Activated CD8-positive, alpha-beta T cell treated with anti-CD3 and anti-CD28 coated beads, Interleukin-2, amount 10 ng/mL, durations not matched to agents 7 days and 5 days (primary cell): ENCODE measurements at regions not wholly inside any gene's neighbourhood (a gene's known extent, or its start where the extent isn't known, plus 50 kb on each side); places are given as distances from the start of the nearest gene placed in this dataset.
A peak's percentile ranks its signal among the peaks of the same experiment; 100 is the strongest.

Experiments used
- ATAC-seq: fragments of 150-1000 bp; cut with Tn5 transposase; one replicate; pipeline ENCODE4 v1.10.0; 2021; ENCODE audit warnings: moderate library complexity
- CTCF ChIA-PET: fragments of 350-600 bp; sonication (Branson Sonifier 250); formaldehyde crosslinking; loops from one replicate; lab custom pipeline; 2021; ENCODE audit warnings: antibody characterized with exemption; lab: Charles Lee
- POLR2A ChIA-PET: fragments of 350-600 bp; sonication (Branson Sonifier 250); formaldehyde crosslinking; loops from one replicate; lab custom pipeline; 2021; ENCODE audit warnings: antibody characterized with exemption; lab: Charles Lee
- DNase-seq: peaks from one replicate; pipeline ENCODE4 v3.0.0-alpha.2; 2020
- H3K27ac Mint-ChIP-seq: one replicate; pipeline ENCODE4 v1.8.0; 2021; ENCODE audit warnings: mild to moderate bottlenecking, mixed read lengths
- H3K27me3 Mint-ChIP-seq: one replicate; pipeline ENCODE4 v1.8.0; 2021; ENCODE audit warnings: low read depth, mixed read lengths
- H3K36me3 Mint-ChIP-seq: one replicate; pipeline ENCODE4 v1.8.0; 2021; ENCODE audit warnings: low read depth, mixed read lengths
- H3K4me1 Mint-ChIP-seq: one replicate; pipeline ENCODE4 v1.8.0; 2021; ENCODE audit warnings: low read depth, mixed read lengths
- H3K4me3 Mint-ChIP-seq: one replicate; pipeline ENCODE4 v1.8.0; 2021; ENCODE audit warnings: mild to moderate bottlenecking, mixed read lengths
- H3K9me3 Mint-ChIP-seq: one replicate; pipeline ENCODE4 v1.8.0; 2022; ENCODE audit warnings: mixed read lengths; ENCODE audit not compliant: insufficient read depth

DNA sequence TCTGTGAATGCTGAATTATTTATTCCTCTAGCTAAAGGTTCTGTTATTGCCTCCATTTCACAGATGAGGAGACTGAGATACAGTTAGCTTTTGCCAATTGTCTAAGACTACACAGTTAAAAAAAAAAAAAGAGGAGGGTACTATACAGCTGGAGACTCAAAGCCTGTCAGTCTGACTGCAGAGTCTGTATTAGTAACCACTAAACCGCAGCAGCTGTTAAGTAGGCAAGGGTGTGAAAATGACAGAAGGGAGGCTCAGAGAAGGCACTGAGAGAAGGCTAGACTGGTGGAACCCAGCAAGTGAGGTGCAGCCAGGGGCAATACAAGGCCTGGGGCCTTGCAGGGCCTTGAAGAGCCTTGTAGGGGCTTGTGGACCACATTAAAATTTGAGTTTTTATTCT lies 181.2 kb downstream of the CSNK2A3 start:
- H3K36me3 Mint-ChIP-seq: no peaks in the 10 kb centered on the region
- ChIA-PET CTCF (no interaction called here), POLR2A (no interaction called here)
- peak; percentile 59 for DNase-seq
- H3K27ac Mint-ChIP-seq: no peak overlapping the region
- H3K9me3 Mint-ChIP-seq: no peaks in the 10 kb centered on the region
- peak; percentile 86 for ATAC-seq
- no peak overlapping the region for H3K4me3 Mint-ChIP-seq
- peaks cover 3% of the 10 kb centered on the region for H3K27me3 Mint-ChIP-seq
- H3K4me1 Mint-ChIP-seq: peaks cover 13% of the 10 kb centered on the region

DNA sequence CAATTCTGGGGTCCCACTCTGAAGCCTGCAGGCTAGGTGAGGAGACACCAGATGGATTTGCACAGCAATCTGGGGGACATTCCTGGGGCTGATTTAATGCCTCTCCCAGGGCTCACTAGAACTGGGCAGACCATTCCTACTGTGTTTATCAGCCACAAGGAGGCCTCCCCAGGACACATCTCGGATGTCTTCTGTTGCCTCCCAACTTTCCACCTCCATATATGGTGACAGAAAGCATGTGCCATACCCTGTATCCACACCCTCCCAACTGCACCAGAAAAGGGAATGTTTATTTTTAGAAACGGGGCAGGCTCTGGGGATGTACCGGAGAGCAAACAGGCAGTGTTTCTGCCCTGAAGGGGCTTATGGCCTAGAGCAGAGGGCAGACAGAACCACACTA lies 181.8 kb downstream of the CSNK2A3 start:
- DNase-seq: no peak
- Mint-ChIP-seq H3K27ac (no peak overlapping the region), H3K27me3 (peaks cover 3% of the 10 kb centered on the region), H3K9me3 (no peaks in the 10 kb centered on the region), H3K4me3 (no peak overlapping the region), H3K36me3 (no peaks in the 10 kb centered on the region), H3K4me1 (peaks cover 13% of the 10 kb centered on the region)
- ATAC-seq: no peak
- POLR2A ChIA-PET: no interaction called here
- CTCF ChIA-PET: interaction anchor here (1.7 kb wide), 1 partner anchor 14 kb away, joined by 10 read pairs; no protein-coding TSS in a partner anchor

DNA sequence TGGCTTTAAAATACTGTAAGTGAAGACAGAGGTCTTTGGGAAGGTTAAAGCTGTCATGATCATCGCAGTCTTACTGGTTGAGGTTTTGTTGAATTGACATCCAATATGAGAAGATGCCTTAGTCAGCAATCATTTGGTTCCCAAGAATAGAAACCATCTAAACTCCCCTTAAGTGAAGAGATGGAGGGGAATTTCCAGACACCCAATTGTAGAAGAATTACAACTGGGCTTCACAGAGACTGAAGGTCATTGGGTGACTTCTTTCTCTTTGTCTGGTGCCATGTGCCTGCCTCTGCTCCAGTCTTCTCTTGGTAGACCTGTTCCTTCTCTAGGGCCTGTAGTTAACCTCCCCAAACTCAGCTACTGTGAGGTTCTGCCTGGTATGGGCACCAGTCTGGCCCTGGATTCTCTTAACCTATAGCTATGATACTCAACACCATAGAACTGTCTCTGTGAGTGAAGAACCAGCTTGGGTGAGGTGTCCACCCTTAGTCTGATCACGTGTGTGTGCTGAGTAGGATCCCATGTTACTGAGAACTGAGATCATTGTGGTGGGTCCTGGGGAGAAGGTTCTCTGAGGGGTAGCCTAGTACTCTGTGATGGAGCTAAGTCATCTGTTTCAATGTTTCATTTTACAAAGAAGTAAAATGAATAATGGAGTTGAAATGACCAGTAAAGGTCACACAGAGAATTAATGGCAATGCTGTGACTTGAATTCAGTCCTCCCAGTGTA lies 182.5 kb downstream of the CSNK2A3 start:
- no peak overlapping the region for H3K27ac Mint-ChIP-seq
- peaks cover 3% of the 10 kb centered on the region for H3K27me3 Mint-ChIP-seq
- ChIA-PET CTCF (interaction anchor here (1.7 kb wide), 1 partner anchor 13 kb away, joined by 10 read pairs; no protein-coding TSS in a partner anchor), POLR2A (no interaction called here)
- H3K9me3 Mint-ChIP-seq: no peaks in the 10 kb centered on the region
- ATAC-seq: no peak
- no peaks in the 10 kb centered on the region for H3K36me3 Mint-ChIP-seq
- no peak for DNase-seq
- no peak overlapping the region for H3K4me3 Mint-ChIP-seq
- H3K4me1 Mint-ChIP-seq: peaks cover 13% of the 10 kb centered on the region

DNA sequence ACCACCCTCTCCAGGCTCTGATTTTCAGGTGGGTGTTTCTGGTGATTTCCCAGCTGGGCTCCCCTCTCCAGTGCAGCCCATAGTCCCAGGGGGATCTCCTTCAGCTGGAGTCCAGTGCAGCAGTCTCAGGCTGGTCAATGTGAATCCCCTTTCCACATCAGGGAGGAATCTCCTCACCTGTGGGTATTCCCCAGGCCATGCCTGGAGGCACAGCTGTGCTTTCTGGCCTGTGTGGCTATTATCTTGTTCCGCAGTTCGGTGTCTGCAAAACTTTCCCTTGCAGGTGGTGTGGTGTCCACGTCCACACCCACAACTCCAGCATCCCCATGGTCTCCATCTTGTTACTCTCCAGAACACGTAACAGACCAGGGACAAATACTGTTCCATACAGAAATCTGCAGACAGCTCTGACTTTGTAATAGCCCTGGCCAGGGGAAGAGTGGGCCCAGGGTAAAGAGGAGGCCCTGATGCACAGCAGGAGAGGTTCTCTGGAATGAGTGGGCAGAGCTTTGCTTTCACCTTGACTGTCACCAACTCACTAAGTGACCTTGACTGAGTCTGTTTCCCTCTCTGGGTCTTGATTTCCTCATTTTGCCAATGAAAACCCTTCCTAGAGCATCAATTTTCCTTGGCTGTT lies 183.2 kb downstream of the CSNK2A3 start:
- H3K9me3 Mint-ChIP-seq: no peaks in the 10 kb centered on the region
- H3K4me3 Mint-ChIP-seq: no peak overlapping the region
- ChIA-PET POLR2A (no interaction called here), CTCF (interaction anchor here (1.7 kb wide), 1 partner anchor 13 kb away, joined by 10 read pairs; no protein-coding TSS in a partner anchor)
- H3K27me3 Mint-ChIP-seq: peaks cover 9% of the 10 kb centered on the region
- no peak for ATAC-seq
- H3K27ac Mint-ChIP-seq: no peak overlapping the region
- DNase-seq: no peak
- H3K4me1 Mint-ChIP-seq: peaks cover 13% of the 10 kb centered on the region
- H3K36me3 Mint-ChIP-seq: no peaks in the 10 kb centered on the region

DNA sequence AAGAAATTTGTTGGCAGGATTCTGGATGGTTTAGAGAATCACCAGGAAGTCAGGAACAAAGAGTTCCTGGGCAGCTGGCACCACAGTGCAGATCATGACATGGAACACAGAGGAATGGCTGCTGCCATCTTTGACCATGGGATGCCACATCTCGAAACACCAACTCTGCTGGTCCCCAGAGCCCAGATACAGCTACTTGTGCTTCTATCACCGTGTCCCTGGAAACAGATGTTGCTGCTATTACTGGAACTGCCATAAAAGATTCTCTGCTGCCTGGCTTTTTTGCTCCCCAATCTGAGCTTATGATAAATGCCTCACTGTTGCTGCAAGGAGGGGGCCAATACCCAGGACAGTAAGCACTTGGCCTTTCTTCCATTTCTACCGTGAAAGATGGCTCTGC lies 185.2 kb downstream of the CSNK2A3 start:
- DNase-seq (no peak), ATAC-seq (no peak)
- POLR2A ChIA-PET: no interaction called here
- H3K27ac Mint-ChIP-seq: no peak overlapping the region
- H3K36me3 Mint-ChIP-seq: no peaks in the 10 kb centered on the region
- CTCF ChIA-PET: interaction anchor here (1.2 kb wide), 1 partner anchor 12 kb away, joined by 4 read pairs; no protein-coding TSS in a partner anchor
- peaks cover 13% of the 10 kb centered on the region for H3K4me1 Mint-ChIP-seq
- H3K4me3 Mint-ChIP-seq: no peak overlapping the region
- no peaks in the 10 kb centered on the region for H3K9me3 Mint-ChIP-seq
- peaks cover 16% of the 10 kb centered on the region for H3K27me3 Mint-ChIP-seq

DNA sequence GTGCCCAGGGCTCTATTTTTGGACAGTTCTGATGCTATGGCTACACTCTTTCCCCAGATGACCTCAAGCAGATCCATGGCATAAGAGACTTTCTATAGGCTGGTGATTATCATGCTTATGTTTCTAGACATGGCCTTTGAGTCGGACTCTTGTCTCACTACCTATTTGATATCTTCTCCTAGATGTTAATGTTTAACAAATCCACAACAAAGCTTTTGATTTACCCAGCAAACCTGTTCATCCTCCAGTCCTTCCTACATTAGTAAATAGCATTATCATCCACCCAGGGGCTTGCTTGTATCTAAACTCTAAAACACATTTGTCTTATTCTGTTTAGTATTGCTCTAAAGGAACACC lies 188.7 kb downstream of the CSNK2A3 start:
- H3K27ac Mint-ChIP-seq: no peak overlapping the region
- H3K9me3 Mint-ChIP-seq: no peaks in the 10 kb centered on the region
- no peaks in the 10 kb centered on the region for H3K36me3 Mint-ChIP-seq
- ChIA-PET POLR2A (no interaction called here), CTCF (interaction anchor here (0.6 to 3.2 kb wide), 4 partner anchors 8 to 136 kb away, joined by 3 to 14 read pairs (median 6); no protein-coding TSS in a partner anchor)
- DNase-seq (no peak), ATAC-seq (no peak)
- no peaks in the 10 kb centered on the region for H3K4me1 Mint-ChIP-seq
- peaks cover 23% of the 10 kb centered on the region for H3K27me3 Mint-ChIP-seq
- no peak overlapping the region for H3K4me3 Mint-ChIP-seq

DNA sequence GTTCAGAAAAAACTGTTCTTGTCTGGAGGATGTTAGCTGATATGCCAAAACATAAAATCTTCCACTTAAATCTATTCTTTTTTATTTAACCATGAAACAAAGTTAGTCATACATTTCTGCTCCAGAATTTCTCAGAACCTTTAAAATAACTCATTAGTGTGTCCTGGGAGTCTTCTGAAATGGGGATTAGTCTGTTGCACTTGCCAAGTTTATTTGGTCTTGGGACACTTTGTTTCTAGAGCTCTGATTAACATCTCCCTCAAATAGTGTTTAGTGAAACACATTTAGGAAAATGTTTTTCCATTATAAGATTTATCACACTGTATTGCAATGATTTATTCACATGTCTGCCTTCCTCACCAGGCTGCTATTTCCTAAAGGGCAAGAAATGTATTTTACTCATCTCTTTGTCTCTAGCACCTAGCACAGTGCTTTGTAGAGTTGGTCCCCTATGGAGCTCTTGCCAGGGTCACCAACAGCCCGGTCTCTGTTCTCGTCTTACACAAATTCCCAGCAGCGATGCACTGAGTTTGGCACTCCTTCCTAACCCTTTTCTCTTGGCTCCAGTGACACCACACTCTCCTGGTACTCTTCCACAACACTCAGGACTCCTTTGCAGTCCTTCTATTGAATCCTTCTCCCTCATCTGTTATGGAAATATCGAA lies 189.2 kb downstream of the CSNK2A3 start:
- DNase-seq (no peak), ATAC-seq (no peak)
- H3K9me3 Mint-ChIP-seq: no peaks in the 10 kb centered on the region
- H3K36me3 Mint-ChIP-seq: no peaks in the 10 kb centered on the region
- H3K27ac Mint-ChIP-seq: no peak overlapping the region
- H3K4me3 Mint-ChIP-seq: no peak overlapping the region
- H3K27me3 Mint-ChIP-seq: peaks cover 23% of the 10 kb centered on the region
- no peaks in the 10 kb centered on the region for H3K4me1 Mint-ChIP-seq
- CTCF ChIA-PET: interaction anchor here (0.6 to 3.2 kb wide), 4 partner anchors 7 to 135 kb away, joined by 3 to 14 read pairs (median 6); no protein-coding TSS in a partner anchor
- POLR2A ChIA-PET: no interaction called here

DNA sequence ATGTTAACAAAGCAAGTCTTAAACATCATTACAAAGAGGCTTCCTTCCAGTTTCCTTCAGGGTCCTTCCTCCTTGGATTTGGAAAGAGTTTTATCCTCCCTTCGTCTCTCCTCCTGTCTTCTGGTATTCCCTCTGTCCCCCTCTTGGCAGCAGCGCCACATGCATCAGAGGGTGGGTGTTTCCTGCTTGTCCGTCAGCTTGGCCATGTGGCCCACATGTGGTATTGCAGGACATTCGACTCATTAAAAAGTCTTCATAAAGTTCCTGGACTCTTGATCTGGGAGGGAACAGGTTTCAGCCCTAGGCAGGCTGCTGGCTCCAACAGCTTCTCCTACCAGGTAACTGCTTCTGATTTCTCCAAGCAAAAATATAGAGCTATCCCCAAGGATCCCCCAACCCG lies 189.8 kb downstream of the CSNK2A3 start:
- Mint-ChIP-seq H3K4me3 (no peak overlapping the region), H3K9me3 (no peaks in the 10 kb centered on the region), H3K27ac (no peak overlapping the region), H3K4me1 (no peaks in the 10 kb centered on the region), H3K36me3 (no peaks in the 10 kb centered on the region), H3K27me3 (peaks cover 23% of the 10 kb centered on the region)
- DNase-seq: no peak
- ChIA-PET CTCF (interaction anchor here (1.0 to 3.2 kb wide), 3 partner anchors 67 to 135 kb away, joined by 3 to 14 read pairs (median 3); no protein-coding TSS in a partner anchor), POLR2A (no interaction called here)
- ATAC-seq: no peak

DNA sequence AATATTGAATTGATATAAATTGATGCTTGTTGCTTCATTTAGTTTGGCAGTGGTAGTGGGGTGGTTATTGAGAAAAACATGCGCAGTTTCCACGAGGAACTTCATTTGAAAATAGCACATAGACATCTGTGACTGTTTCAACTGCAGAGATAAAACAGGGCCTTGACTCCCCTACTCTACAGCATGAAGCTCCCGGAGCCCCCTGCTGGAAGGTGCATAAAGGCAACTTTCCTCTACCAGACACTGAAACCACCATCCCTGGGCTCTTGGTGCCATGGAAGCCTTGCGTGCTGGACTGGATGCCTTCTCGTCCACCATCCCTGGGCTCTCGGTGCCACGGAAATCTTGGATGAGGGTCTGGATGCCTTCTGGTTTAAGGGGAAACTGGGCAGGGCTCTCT lies 195.9 kb downstream of the CSNK2A3 start:
- Mint-ChIP-seq H3K4me3 (no peak overlapping the region), H3K27ac (no peak overlapping the region), H3K36me3 (peaks cover 3% of the 10 kb centered on the region), H3K4me1 (peaks cover 19% of the 10 kb centered on the region), H3K9me3 (no peaks in the 10 kb centered on the region), H3K27me3 (peaks cover 7% of the 10 kb centered on the region)
- peak; percentile 68 for DNase-seq
- CTCF ChIA-PET: interaction anchor here (0.7 to 5.3 kb wide), 21 partner anchors 8 to 631 kb away, joined by 3 to 75 read pairs (median 5); no protein-coding TSS in a partner anchor
- ATAC-seq: peak; percentile 79
- POLR2A ChIA-PET: interaction anchor here (1.0 to 1.3 kb wide), 2 partner anchors 9 to 129 kb away, joined by 3 to 4 read pairs; no protein-coding TSS in a partner anchor

DNA sequence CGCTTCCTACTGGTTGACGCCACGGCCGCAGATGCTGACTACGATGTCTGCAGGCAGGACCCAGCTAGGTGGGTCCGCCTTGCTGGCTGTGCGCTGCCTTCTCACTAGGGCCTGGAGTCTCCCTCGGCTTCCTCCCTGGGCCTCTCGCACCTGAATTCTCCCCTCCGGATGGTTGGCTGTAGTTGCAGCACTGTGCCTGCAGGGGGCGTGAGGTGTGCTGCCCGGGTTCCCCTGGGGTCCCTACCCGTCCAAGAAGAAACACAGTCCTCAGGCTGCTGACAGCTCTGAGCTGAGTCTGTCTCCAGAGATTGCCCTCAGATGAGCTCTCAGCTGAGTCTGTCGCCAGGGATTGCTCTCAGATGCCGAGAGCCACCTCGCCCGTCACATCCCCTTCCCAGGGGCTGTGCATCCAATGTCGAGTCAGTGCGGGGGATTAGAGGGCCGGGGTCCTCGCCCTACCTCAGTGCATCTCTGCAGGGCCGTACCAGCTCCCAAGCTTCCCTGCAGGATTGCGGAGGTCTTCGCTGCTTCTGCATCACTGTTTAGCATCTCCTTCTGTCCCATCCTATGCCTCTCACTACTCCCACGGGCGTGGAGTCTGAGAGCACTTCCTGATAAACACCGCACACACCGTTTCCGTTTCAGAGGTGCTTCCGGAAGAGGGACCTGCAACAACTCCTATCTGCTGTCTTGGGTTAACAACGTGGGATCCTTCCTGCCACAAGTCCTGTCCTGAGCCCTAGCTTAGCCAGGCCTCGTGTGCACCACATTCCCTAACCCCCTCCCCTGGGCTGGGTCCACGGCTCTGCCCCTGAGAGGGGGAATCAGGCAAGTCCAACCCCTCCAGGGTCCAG lies 196.9 kb downstream of the CSNK2A3 start:
- Mint-ChIP-seq H3K9me3 (no peaks in the 10 kb centered on the region), H3K4me3 (peak overlapping the region; percentile 32), H3K4me1 (peaks cover 20% of the 10 kb centered on the region), H3K27ac (peak overlapping the region; percentile 63), H3K36me3 (peaks cover 3% of the 10 kb centered on the region), H3K27me3 (peaks cover 3% of the 10 kb centered on the region)
- DNase-seq (peak; percentile 59), ATAC-seq (peak; percentile 65)
- CTCF ChIA-PET: interaction anchor here (0.8 to 5.3 kb wide), 18 partner anchors 8 to 364 kb away, joined by 3 to 75 read pairs (median 6); no protein-coding TSS in a partner anchor
- POLR2A ChIA-PET: interaction anchor here (1.3 kb wide), 1 partner anchor 8 kb away, joined by 3 read pairs; no protein-coding TSS in a partner anchor

DNA sequence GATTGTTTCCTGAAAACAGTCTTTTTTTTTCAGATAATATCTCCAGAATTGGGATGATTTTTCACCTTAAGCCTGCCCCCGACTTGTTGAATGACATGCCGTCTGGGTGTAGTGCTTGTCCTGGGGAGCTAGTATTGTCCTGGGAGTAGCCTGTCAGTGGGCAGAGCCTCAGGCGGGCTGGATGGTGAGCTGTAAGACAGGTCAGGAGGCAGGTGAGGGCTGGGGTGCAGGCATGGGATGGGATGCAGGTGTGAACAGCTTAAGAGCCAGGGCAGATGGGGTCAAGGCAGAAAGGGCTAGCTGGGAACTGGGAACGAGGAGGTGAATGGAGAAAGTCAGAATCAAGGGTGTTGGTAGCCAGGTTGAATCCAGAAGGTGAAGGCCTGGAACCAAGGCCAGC lies 200.2 kb downstream of the CSNK2A3 start:
- ATAC-seq (no peak), DNase-seq (no peak)
- no peak overlapping the region for H3K27ac Mint-ChIP-seq
- no peak overlapping the region for H3K4me3 Mint-ChIP-seq
- CTCF ChIA-PET: interaction anchor here (1.1 kb wide), 1 partner anchor 125 kb away, joined by 4 read pairs; no protein-coding TSS in a partner anchor
- H3K27me3 Mint-ChIP-seq: no peaks in the 10 kb centered on the region
- POLR2A ChIA-PET: no interaction called here
- H3K9me3 Mint-ChIP-seq: no peaks in the 10 kb centered on the region
- peaks cover 54% of the 10 kb centered on the region for H3K4me1 Mint-ChIP-seq
- H3K36me3 Mint-ChIP-seq: peaks cover 3% of the 10 kb centered on the region
